ENCODE measurements at regions not wholly inside any gene's neighbourhood (a gene's known extent, or its start where the extent isn't known, plus 50 kb on each side); places are given as distances from the start of the nearest gene placed in this dataset.

DNA sequence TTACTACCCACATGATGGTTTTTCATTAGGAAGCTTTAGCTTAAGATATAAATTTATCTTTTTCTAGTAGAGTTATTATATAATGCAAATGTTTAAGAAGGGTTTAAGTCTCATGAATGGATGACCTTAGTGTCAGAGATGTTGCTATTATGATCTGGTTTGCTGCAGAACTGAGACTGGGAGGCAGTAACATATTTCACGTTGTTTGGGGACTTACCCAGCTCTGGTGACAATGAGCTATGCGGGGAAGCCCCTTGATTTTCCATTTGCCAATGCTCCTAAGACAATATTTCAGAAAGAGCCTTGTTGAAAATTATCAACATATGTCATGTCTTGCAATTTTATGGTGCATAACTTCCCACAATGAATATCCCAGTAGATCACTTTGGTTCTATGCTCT, 754.6 kb downstream of the REEP3 start:
- Mint-ChIP-seq H3K27ac (ENCODE audit: unreplicated experiment) (no peak overlapping the region), H3K27me3 (ENCODE audit: low read depth) (no peaks in the 10 kb centered on the region)

DNA sequence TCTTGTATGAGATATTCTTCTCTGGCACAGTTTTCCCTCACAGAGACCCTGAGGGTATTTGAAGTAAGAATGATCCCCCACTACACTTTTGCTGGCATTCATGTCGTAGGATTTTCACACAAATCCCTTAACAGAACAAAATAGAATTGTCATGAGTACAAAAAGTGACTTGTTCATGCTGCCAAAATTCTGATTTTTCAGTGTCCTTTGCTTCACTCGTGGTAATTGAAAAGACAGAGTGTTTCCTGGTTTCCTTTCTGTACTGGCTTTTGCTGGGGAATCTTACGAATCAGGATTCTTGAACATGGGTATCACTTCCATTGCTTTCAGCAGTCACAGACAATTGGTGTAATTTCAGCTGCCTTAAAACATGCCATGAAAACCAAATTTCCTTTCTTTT, 756.3 kb downstream of the REEP3 start:
- H3K4me3 Mint-ChIP-seq (ENCODE audit: unreplicated experiment), result no peak overlapping the region
- H3K27ac Mint-ChIP-seq (ENCODE audit: unreplicated experiment), result no peak overlapping the region
- peaks cover 2% of the 10 kb centered on the region for H3K9me3 Mint-ChIP-seq (ENCODE audit: low read depth)

More for the DNA sequence above, 754.6 kb downstream of the REEP3 start:
- TF ChIP-seq, protein P1, sequence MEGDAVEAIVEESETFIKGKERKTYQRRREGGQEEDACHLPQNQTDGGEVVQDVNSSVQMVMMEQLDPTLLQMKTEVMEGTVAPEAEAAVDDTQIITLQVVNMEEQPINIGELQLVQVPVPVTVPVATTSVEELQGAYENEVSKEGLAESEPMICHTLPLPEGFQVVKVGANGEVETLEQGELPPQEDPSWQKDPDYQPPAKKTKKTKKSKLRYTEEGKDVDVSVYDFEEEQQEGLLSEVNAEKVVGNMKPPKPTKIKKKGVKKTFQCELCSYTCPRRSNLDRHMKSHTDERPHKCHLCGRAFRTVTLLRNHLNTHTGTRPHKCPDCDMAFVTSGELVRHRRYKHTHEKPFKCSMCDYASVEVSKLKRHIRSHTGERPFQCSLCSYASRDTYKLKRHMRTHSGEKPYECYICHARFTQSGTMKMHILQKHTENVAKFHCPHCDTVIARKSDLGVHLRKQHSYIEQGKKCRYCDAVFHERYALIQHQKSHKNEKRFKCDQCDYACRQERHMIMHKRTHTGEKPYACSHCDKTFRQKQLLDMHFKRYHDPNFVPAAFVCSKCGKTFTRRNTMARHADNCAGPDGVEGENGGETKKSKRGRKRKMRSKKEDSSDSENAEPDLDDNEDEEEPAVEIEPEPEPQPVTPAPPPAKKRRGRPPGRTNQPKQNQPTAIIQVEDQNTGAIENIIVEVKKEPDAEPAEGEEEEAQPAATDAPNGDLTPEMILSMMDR (IDR thresholded peaks at IDR 0.05), result no peak
- H3K4me1 Mint-ChIP-seq (ENCODE audit: low read depth), result no peaks in the 10 kb centered on the region
- no peak overlapping the region for H3K4me3 Mint-ChIP-seq (ENCODE audit: unreplicated experiment)
- no peak for DNase-seq (ENCODE audit: low spot score)
- peaks cover 2% of the 10 kb centered on the region for H3K9me3 Mint-ChIP-seq (ENCODE audit: low read depth)
- no peaks in the 10 kb centered on the region for H3K36me3 Mint-ChIP-seq (ENCODE audit: low read depth)

GRCh38 chr10:64283621-64284020, 762.4 kb downstream of the REEP3 start:
- no peak for DNase-seq (ENCODE audit: low spot score)
- Mint-ChIP-seq H3K4me1 (ENCODE audit: low read depth) (no peaks in the 10 kb centered on the region), H3K27ac (ENCODE audit: unreplicated experiment) (no peak overlapping the region), H3K36me3 (ENCODE audit: low read depth) (no peaks in the 10 kb centered on the region), H3K27me3 (ENCODE audit: low read depth) (peaks cover 7% of the 10 kb centered on the region), H3K4me3 (ENCODE audit: unreplicated experiment) (no peak overlapping the region), H3K9me3 (ENCODE audit: low read depth) (peaks cover 2% of the 10 kb centered on the region)
- TF ChIP-seq, protein P1 (IDR thresholded peaks at IDR 0.05), result no peak

More for the DNA sequence above, 756.3 kb downstream of the REEP3 start:
- no peaks in the 10 kb centered on the region for H3K36me3 Mint-ChIP-seq (ENCODE audit: low read depth)
- H3K27me3 Mint-ChIP-seq (ENCODE audit: low read depth), result no peaks in the 10 kb centered on the region
- TF ChIP-seq, protein P1 (IDR thresholded peaks at IDR 0.05), result no peak
- H3K4me1 Mint-ChIP-seq (ENCODE audit: low read depth), result no peaks in the 10 kb centered on the region
- DNase-seq (ENCODE audit: low spot score), result no peak

GRCh38 chr10:64286533-64286932, 765.3 kb downstream of the REEP3 start:
- Mint-ChIP-seq H3K9me3 (ENCODE audit: low read depth) (no peaks in the 10 kb centered on the region), H3K27me3 (ENCODE audit: low read depth) (peaks cover 7% of the 10 kb centered on the region), H3K4me3 (ENCODE audit: unreplicated experiment) (no peak overlapping the region), H3K27ac (ENCODE audit: unreplicated experiment) (no peak overlapping the region), H3K36me3 (ENCODE audit: low read depth) (no peaks in the 10 kb centered on the region), H3K4me1 (ENCODE audit: low read depth) (no peaks in the 10 kb centered on the region)
- TF ChIP-seq, protein P1 (IDR thresholded peaks at IDR 0.05), result no peak
- DNase-seq (ENCODE audit: low spot score), result no peak

- Mint-ChIP-seq H3K9me3 (ENCODE audit: low read depth) (no peaks in the 10 kb centered on the region), H3K36me3 (ENCODE audit: low read depth) (no peaks in the 10 kb centered on the region), H3K4me1 (ENCODE audit: low read depth) (no peaks in the 10 kb centered on the region), H3K4me3 (ENCODE audit: unreplicated experiment) (no peak overlapping the region), H3K27ac (ENCODE audit: unreplicated experiment) (no peak overlapping the region), H3K27me3 (ENCODE audit: low read depth) (peaks cover 7% of the 10 kb centered on the region)
- DNase-seq (ENCODE audit: low spot score), result no peak
- TF ChIP-seq, protein P1 (IDR thresholded peaks at IDR 0.05), result no peak
These were observed 767.2 kb downstream of the REEP3 start for GRCh38 chr10:64288404-64288803.
